ENCODE measurements at regions not wholly inside any gene's neighbourhood (a gene's known extent, or its start where the extent isn't known, plus 50 kb on each side); places are given as distances from the start of the nearest gene placed in this dataset.

DNA sequence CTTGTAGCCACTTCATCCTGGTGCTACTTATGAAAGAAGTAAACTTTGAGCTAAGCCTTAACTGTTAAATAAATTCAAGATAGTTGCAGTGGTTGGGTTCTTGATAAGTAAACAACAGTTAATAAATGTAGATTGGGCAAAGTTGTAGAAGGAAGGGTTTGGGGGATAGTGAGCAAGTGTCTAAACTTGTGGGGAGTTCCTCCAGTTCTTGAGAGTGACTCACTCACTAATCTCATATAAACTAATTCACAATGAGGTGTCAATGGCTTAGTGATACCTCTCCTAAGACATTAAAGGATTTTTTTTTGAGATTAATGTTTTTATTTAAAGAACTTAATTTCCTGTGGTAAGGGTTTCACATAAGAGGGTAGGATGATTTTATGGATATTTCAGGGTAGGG lies 507.4 kb downstream of the BMP2 start:
- POLR2A ChIA-PET (ENCODE audit: unreplicated experiment) = no interaction called here
- H2BK15ac ChIP-seq (ENCODE audit: low read depth, low read length) = no peak overlapping the region
- no peak overlapping the region for H3K4ac ChIP-seq (ENCODE audit: low read depth, low read length)
- H3K27ac ChIP-seq (ENCODE audit: insufficient read depth, low read length) = no peak overlapping the region
- no peak overlapping the region for H3K14ac ChIP-seq (replicated peaks; ENCODE audit: low read depth, low read length)
- H4K5ac ChIP-seq (ENCODE audit: low read depth, low read length) = no peak overlapping the region
- H4K20me1 ChIP-seq (ENCODE audit: insufficient read depth, low read length) = no peaks in the 10 kb centered on the region
- no peak overlapping the region for H3K4me3 ChIP-seq (ENCODE audit: insufficient read depth, low read depth, low read length)
- H2BK5ac ChIP-seq (ENCODE audit: low read depth, low read length, poor library complexity, severe bottlenecking) = no peak overlapping the region
- no peaks in the 10 kb centered on the region for H3K27me3 ChIP-seq (ENCODE audit: control insufficient read depth, insufficient read depth, low read length)
- no TSS peak for BruUV-seq (replicated peaks)
- intact Hi-C loops (cut with micrococcal nuclease) (no loop called here), in situ Hi-C loops (cut with MboI; ENCODE audit: low sequenced_read_pairs) (no loop called here), dilution Hi-C loops (cut with HindIII; ENCODE audit: low sequenced_read_pairs, unreplicated experiment) (no loop called here)
- H2BK20ac ChIP-seq (ENCODE audit: low read depth, low read length) = no peak overlapping the region
- no peak overlapping the region for H3K9ac ChIP-seq (ENCODE audit: low read depth, low read length)
- no peak for ATAC-seq (ENCODE audit: low read depth)
- CTCF ChIA-PET = no interaction called here
- H3K18ac ChIP-seq (ENCODE audit: low read depth, low read length) = no peak overlapping the region
- no peaks in the 10 kb centered on the region for H3K9me3 ChIP-seq (ENCODE audit: control insufficient read depth, insufficient read depth, low read length)
- no peak overlapping the region for H3K23ac ChIP-seq (ENCODE audit: low read depth, low read length)
- H3K4me1 ChIP-seq (ENCODE audit: control insufficient read depth, insufficient read depth, low read length) = no peaks in the 10 kb centered on the region
- no peak overlapping the region for H2AFZ ChIP-seq (replicated peaks; ENCODE audit: low read length, poor library complexity)
- no peak overlapping the region for H2AK9ac ChIP-seq (replicated peaks; ENCODE audit: low read depth, low read length, poor library complexity)
- H4K8ac ChIP-seq (ENCODE audit: low read depth in 2 of 2, low read length in 2 of 2) = no peak overlapping the region
- no peak for TF ChIP-seq MAZ (IDR thresholded peaks at IDR 0.05; ENCODE audit: borderline replicate concordance, low read depth, low read length)
- TF ChIP-seq POLR2A (IDR thresholded peaks at IDR 0.05; ENCODE audit: low read depth, low read length) = no peak
- TF ChIP-seq RCOR1 (IDR thresholded peaks at IDR 0.05; ENCODE audit: insufficient replicate concordance, low read length) = no peak
- TF ChIP-seq ELK1 (IDR thresholded peaks at IDR 0.05; ENCODE audit: borderline replicate concordance, low read depth, low read length) = no peak
- no peak for TF ChIP-seq CEBPB (IDR thresholded peaks at IDR 0.05; ENCODE audit: low read depth, low read length)
- TF ChIP-seq MAFK (IDR thresholded peaks at IDR 0.05; ENCODE audit: low read depth, low read length) = no peak
- TF ChIP-seq MXI1 (IDR thresholded peaks at IDR 0.05; ENCODE audit: borderline replicate concordance, low read depth, low read length) = no peak
- TF ChIP-seq FOS (IDR thresholded peaks at IDR 0.05; ENCODE audit: low read depth, low read length) = no peak
- H2BK120ac ChIP-seq (ENCODE audit: low read depth, low read length) = no peak overlapping the region
- no peak overlapping the region for H2AK5ac ChIP-seq (ENCODE audit: low read depth, low read length)
- no peak for DNase-seq
- H4K91ac ChIP-seq (ENCODE audit: insufficient read depth, low read depth, low read length) = no peak overlapping the region
- no peaks in the 10 kb centered on the region for H3K36me3 ChIP-seq (ENCODE audit: control insufficient read depth, insufficient read depth, low read length)
- H3K9me1 ChIP-seq (ENCODE audit: insufficient read depth, low read length) = no peaks in the 10 kb centered on the region
- no peak overlapping the region for H3K56ac ChIP-seq (ENCODE audit: extremely low read depth, insufficient read depth, low read length)
- H3K79me1 ChIP-seq (ENCODE audit: low read depth in 1 of 2, low read length in 2 of 2) = no peaks in the 10 kb centered on the region
- no peak overlapping the region for H3K4me2 ChIP-seq (ENCODE audit: low read depth, low read length)
